HEK293 (cell line): ENCODE measurements at regions not wholly inside any gene's neighbourhood (a gene's known extent, or its start where the extent isn't known, plus 50 kb on each side); places are given as distances from the start of the nearest gene placed in this dataset.

Experiments used
- REPIN1 ChIP-seq: fragments of 450-650 bp; formaldehyde crosslinking; IDR thresholded peaks from 2 replicates; pipeline ENCODE4 v1.5.1; 2017; ENCODE audit warnings: missing biosample characterization, missing genetic modification characterization, low read depth
- ZNF16 ChIP-seq: fragments of 450-650 bp; formaldehyde crosslinking; IDR thresholded peaks from 2 replicates; pipeline ENCODE4 v1.5.1; 2016; ENCODE audit warnings: low read depth, missing biosample characterization, missing genetic modification characterization
- ZNF555 ChIP-seq: fragments of 450-650 bp; formaldehyde crosslinking; conservative IDR thresholded peaks from 2 replicates; pipeline ENCODE4 v1.5.1; 2017; ENCODE audit warnings: missing biosample characterization, mild to moderate bottlenecking, missing genetic modification characterization, inconsistent platforms
- ZNF654 ChIP-seq: fragments of 450-650 bp; formaldehyde crosslinking; IDR thresholded peaks from 2 replicates; pipeline ENCODE4 v1.5.1; 2016; ENCODE audit warnings: low read depth, missing biosample characterization, missing genetic modification characterization
- ZNF776 ChIP-seq: fragments of 450-650 bp; formaldehyde crosslinking; IDR thresholded peaks from 2 replicates; pipeline ENCODE4 v1.5.0; 2017; ENCODE audit warnings: missing biosample characterization, missing genetic modification characterization, borderline replicate concordance
- ZSCAN30 ChIP-seq: fragments of 450-650 bp; IDR thresholded peaks from 2 replicates; pipeline ENCODE4 v1.5.1; 2018; ENCODE audit warnings: missing biosample characterization, mild to moderate bottlenecking, missing genetic modification characterization, moderate library complexity

GRCh38 chr2:47238638-47239037 is 62.3 kb upstream of the CALM2 start:
- TF ChIP-seq ZNF654 (tag by site-specific recombination) (no peak), ZNF776 (no peak), REPIN1 (tag by site-specific recombination) (no peak), ZSCAN30 (tag by site-specific recombination) (no peak), ZNF555 (no peak), ZNF16 (tag by site-specific recombination) (no peak)
